ENCODE measurements at regions not wholly inside any gene's neighbourhood (a gene's known extent, or its start where the extent isn't known, plus 50 kb on each side); places are given as distances from the start of the nearest gene placed in this dataset.
"Not testable (repeated sequence)": the region's sequence is repeated elsewhere in the genome, so short reads cannot be mapped to it uniquely, and the experiment has no call there.

DNA sequence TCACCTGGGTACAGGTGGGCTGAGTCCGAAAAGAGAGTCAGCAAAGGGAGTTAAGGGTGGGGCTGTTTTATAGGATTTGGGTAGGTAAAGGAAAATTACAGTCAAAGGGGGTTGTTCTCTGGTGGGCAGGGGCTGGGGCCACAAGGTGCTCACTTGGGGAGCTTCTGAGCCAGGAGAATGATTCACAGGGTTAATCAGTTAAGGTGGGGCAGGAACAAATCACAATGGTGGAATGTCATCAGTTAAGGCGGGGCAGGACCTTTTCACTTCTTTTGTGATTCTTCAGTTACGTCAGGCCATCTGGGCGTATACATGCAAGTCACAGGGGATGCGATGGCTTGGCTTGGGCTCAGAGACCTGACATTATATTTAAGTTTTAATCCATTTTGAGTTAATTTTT is 179.7 kb upstream of the TRPC7 start:
- H2AFZ ChIP-seq (ENCODE audit: low read length); H3K9ac ChIP-seq (ENCODE audit: low read length); H3K4me1 ChIP-seq (ENCODE audit: low read length); H3K4me3 ChIP-seq (ENCODE audit: low read length); H4K20me1 ChIP-seq (ENCODE audit: insufficient read depth, low read length); H3K27me3 ChIP-seq (replicated peaks; ENCODE audit: insufficient read depth, low read length); H3K9me3 ChIP-seq (replicated peaks; ENCODE audit: insufficient read depth, low read length); H3K79me2 ChIP-seq (ENCODE audit: low read length); H3K4me2 ChIP-seq (ENCODE audit: low read depth, low read length); H3K27ac ChIP-seq (ENCODE audit: low read length); H3K36me3 ChIP-seq (replicated peaks; ENCODE audit: insufficient read depth, low read length); DNase-seq; H3K9me2 ChIP-seq (replicated peaks; ENCODE audit: insufficient read depth, low read length); H3F3A ChIP-seq (ENCODE audit: insufficient read depth, low read length): not testable (repeated sequence)

GRCh38 chr5:136538534-136538933 is 173.2 kb upstream of the TRPC7 start:
- H3K9me3 ChIP-seq (replicated peaks; ENCODE audit: insufficient read depth, low read length): no peaks in the 10 kb centered on the region
- H3K9me2 ChIP-seq (replicated peaks; ENCODE audit: insufficient read depth, low read length): no peaks in the 10 kb centered on the region
- no peak overlapping the region for H3K4me3 ChIP-seq (ENCODE audit: low read length)
- no peaks in the 10 kb centered on the region for H3F3A ChIP-seq (ENCODE audit: insufficient read depth, low read length)
- no peaks in the 10 kb centered on the region for H4K20me1 ChIP-seq (ENCODE audit: insufficient read depth, low read length)
- no peak for TF ChIP-seq EZH2phosphoT487 (IDR thresholded peaks at IDR 0.05; ENCODE audit: low read length)
- TF ChIP-seq CTCF (IDR thresholded peaks at IDR 0.05; ENCODE audit: low read length): no peak
- TF ChIP-seq EZH2 (optimal IDR thresholded peaks at IDR 0.05; ENCODE audit: low read depth, low read length): no peak
- H3K27me3 ChIP-seq (replicated peaks; ENCODE audit: insufficient read depth, low read length): no peaks in the 10 kb centered on the region
- no peak for DNase-seq
- H3K79me2 ChIP-seq (ENCODE audit: low read length): no peaks in the 10 kb centered on the region
- no peaks in the 10 kb centered on the region for H3K4me1 ChIP-seq (ENCODE audit: low read length)
- H3K4me2 ChIP-seq (ENCODE audit: low read depth, low read length): no peak overlapping the region
- H3K36me3 ChIP-seq (replicated peaks; ENCODE audit: insufficient read depth, low read length): no peaks in the 10 kb centered on the region
- no peak overlapping the region for H3K9ac ChIP-seq (ENCODE audit: low read length)
- H3K27ac ChIP-seq (ENCODE audit: low read length): no peak overlapping the region
- H2AFZ ChIP-seq (ENCODE audit: low read length): no peak overlapping the region

GRCh38 chr5:136529081-136529480 is 163.7 kb upstream of the TRPC7 start:
- no peak for DNase-seq
- no peaks in the 10 kb centered on the region for H3K9me3 ChIP-seq (replicated peaks; ENCODE audit: insufficient read depth, low read length)
- no peaks in the 10 kb centered on the region for H3K79me2 ChIP-seq (ENCODE audit: low read length)
- H3F3A ChIP-seq (ENCODE audit: insufficient read depth, low read length): no peaks in the 10 kb centered on the region
- H2AFZ ChIP-seq (ENCODE audit: low read length): no peak overlapping the region
- H3K4me3 ChIP-seq (ENCODE audit: low read length): no peak overlapping the region
- no peak overlapping the region for H3K27ac ChIP-seq (ENCODE audit: low read length)
- no peak for TF ChIP-seq EZH2 (optimal IDR thresholded peaks at IDR 0.05; ENCODE audit: low read depth, low read length)
- no peak for TF ChIP-seq EZH2phosphoT487 (IDR thresholded peaks at IDR 0.05; ENCODE audit: low read length)
- TF ChIP-seq CTCF (IDR thresholded peaks at IDR 0.05; ENCODE audit: low read length): no peak
- H3K36me3 ChIP-seq (replicated peaks; ENCODE audit: insufficient read depth, low read length): no peaks in the 10 kb centered on the region
- no peak overlapping the region for H3K4me2 ChIP-seq (ENCODE audit: low read depth, low read length)
- no peaks in the 10 kb centered on the region for H3K27me3 ChIP-seq (replicated peaks; ENCODE audit: insufficient read depth, low read length)
- no peak overlapping the region for H3K9ac ChIP-seq (ENCODE audit: low read length)
- no peaks in the 10 kb centered on the region for H4K20me1 ChIP-seq (ENCODE audit: insufficient read depth, low read length)
- H3K4me1 ChIP-seq (ENCODE audit: low read length): no peaks in the 10 kb centered on the region
- H3K9me2 ChIP-seq (replicated peaks; ENCODE audit: insufficient read depth, low read length): no peaks in the 10 kb centered on the region

- TF ChIP-seq EZH2phosphoT487 (IDR thresholded peaks at IDR 0.05; ENCODE audit: low read length): no peak
- TF ChIP-seq EZH2 (optimal IDR thresholded peaks at IDR 0.05; ENCODE audit: low read depth, low read length): no peak
- TF ChIP-seq CTCF (IDR thresholded peaks at IDR 0.05; ENCODE audit: low read length): no peak
- Histone ChIP-seq H3K4me1 (ENCODE audit: low read length) (no peaks in the 10 kb centered on the region), H3K4me3 (ENCODE audit: low read length) (no peak overlapping the region), H3K9me2 (replicated peaks; ENCODE audit: insufficient read depth, low read length) (no peaks in the 10 kb centered on the region), H3K9me3 (replicated peaks; ENCODE audit: insufficient read depth, low read length) (no peaks in the 10 kb centered on the region), H4K20me1 (ENCODE audit: insufficient read depth, low read length) (no peaks in the 10 kb centered on the region), H3K36me3 (replicated peaks; ENCODE audit: insufficient read depth, low read length) (no peaks in the 10 kb centered on the region), H3K79me2 (ENCODE audit: low read length) (no peaks in the 10 kb centered on the region), H3K4me2 (ENCODE audit: low read depth, low read length) (no peak overlapping the region), H3K27me3 (replicated peaks; ENCODE audit: insufficient read depth, low read length) (no peaks in the 10 kb centered on the region), H3F3A (ENCODE audit: insufficient read depth, low read length) (no peaks in the 10 kb centered on the region), H3K9ac (ENCODE audit: low read length) (no peak overlapping the region), H2AFZ (ENCODE audit: low read length) (no peak overlapping the region), H3K27ac (ENCODE audit: low read length) (no peak overlapping the region)
- DNase-seq: no peak
These were observed 163.2 kb upstream of the TRPC7 start for GRCh38 chr5:136528481-136529030.
